GM19395 (cell line): ENCODE measurements at regions not wholly inside any gene's neighbourhood (a gene's known extent, or its start where the extent isn't known, plus 50 kb on each side); places are given as distances from the start of the nearest gene placed in this dataset.
A peak's percentile ranks its signal among the peaks of the same experiment; 100 is the strongest.
"Not testable (repeated sequence)": the region's sequence is repeated elsewhere in the genome, so short reads cannot be mapped to it uniquely, and the experiment has no call there.

Experiments used
- ATAC-seq: cut with Tn5 transposase; IDR thresholded peaks from one replicate; pipeline ENCODE4 v1.9.1; 2021; ENCODE audit warnings: mild to moderate bottlenecking, moderate library complexity; ENCODE audit not compliant: unreplicated experiment

GRCh38 chr4:43089730-43090129, 197.2 kb downstream of the GRXCR1 start:
- no peak for ATAC-seq

- ATAC-seq, result no peak
Observed at GRCh38 chr4:43103048-43103447, 210.5 kb downstream of the GRXCR1 start.

- no peak for ATAC-seq
Observed at GRCh38 chr4:43112139-43112538, 219.6 kb downstream of the GRXCR1 start.

- ATAC-seq, result no peak
Observed at GRCh38 chr4:43113196-43113595, 220.7 kb downstream of the GRXCR1 start.

- no peak for ATAC-seq
Observed at GRCh38 chr4:43126595-43126994, 234.1 kb downstream of the GRXCR1 start.

- ATAC-seq, result no peak
Observed at GRCh38 chr4:43130228-43131021, 237.9 kb downstream of the GRXCR1 start.

- ATAC-seq, result peak; percentile 87
Observed at GRCh38 chr4:43132010-43132582, 239.6 kb downstream of the GRXCR1 start.

GRCh38 chr4:43133566-43133965, 241.1 kb downstream of the GRXCR1 start:
- no peak for ATAC-seq

GRCh38 chr4:43136752-43137151, 244.2 kb downstream of the GRXCR1 start:
- ATAC-seq, result no peak

GRCh38 chr4:43146198-43146597, 253.7 kb downstream of the GRXCR1 start:
- ATAC-seq, result no peak

- no peak for ATAC-seq
Observed at GRCh38 chr4:43148481-43148880, 256.0 kb downstream of the GRXCR1 start.

GRCh38 chr4:43163101-43163792, 270.7 kb downstream of the GRXCR1 start:
- no peak for ATAC-seq

GRCh38 chr4:43189741-43190140, 297.2 kb downstream of the GRXCR1 start:
- no peak for ATAC-seq

GRCh38 chr4:43212576-43212975, 320.1 kb downstream of the GRXCR1 start:
- ATAC-seq, result not testable (repeated sequence)

GRCh38 chr4:43223820-43224219, 331.3 kb downstream of the GRXCR1 start:
- no peak for ATAC-seq

GRCh38 chr4:43224559-43224958, 332.0 kb downstream of the GRXCR1 start:
- ATAC-seq, result no peak

- ATAC-seq, result no peak
Observed at GRCh38 chr4:43233321-43233720, 340.8 kb downstream of the GRXCR1 start.

- no peak for ATAC-seq
Observed at GRCh38 chr4:43234626-43235415, 342.3 kb downstream of the GRXCR1 start.

- ATAC-seq, result no peak
Observed at GRCh38 chr4:43238008-43238407, 345.5 kb downstream of the GRXCR1 start.

- ATAC-seq, result no peak
Observed at GRCh38 chr4:43238585-43238984, 346.1 kb downstream of the GRXCR1 start.

GRCh38 chr4:43241104-43241503, 348.6 kb downstream of the GRXCR1 start:
- ATAC-seq, result no peak
